Type B pancreatic cell (in vitro differentiated cells): ENCODE measurements at regions not wholly inside any gene's neighbourhood (a gene's known extent, or its start where the extent isn't known, plus 50 kb on each side); places are given as distances from the start of the nearest gene placed in this dataset.

ENCODE experiments used
- DNase-seq: peaks from one replicate; pipeline ENCODE4 v3.0.0; 2021; ENCODE audit warnings: mixed read lengths; ENCODE audit not compliant: unreplicated experiment; ENCODE audit errors: extremely low spot score
- H3K27ac Mint-ChIP-seq: 2 replicates; pipeline ENCODE4 v1.8.0; 2021; ENCODE audit warnings: mild to moderate bottlenecking, mixed read lengths
- H3K27me3 Mint-ChIP-seq: 2 replicates; pipeline ENCODE4 v1.8.0; 2021; ENCODE audit warnings: mixed read lengths
- H3K36me3 Mint-ChIP-seq: 2 replicates; pipeline ENCODE4 v1.8.0; 2021; ENCODE audit warnings: mixed read lengths
- H3K4me1 Mint-ChIP-seq: one replicate; pipeline ENCODE4 v1.8.0; 2021; ENCODE audit warnings: mixed read lengths; ENCODE audit not compliant: unreplicated experiment
- H3K4me3 Mint-ChIP-seq: 2 replicates; pipeline ENCODE4 v1.8.0; 2021; ENCODE audit warnings: mild to moderate bottlenecking, mixed read lengths
- H3K9me3 Mint-ChIP-seq: 2 replicates; pipeline ENCODE4 v1.8.0; 2021; ENCODE audit warnings: mixed read lengths
- TF ChIP-seq, protein P1 (sequence below): fragments of 200-600 bp; sonication (generic); conservative IDR thresholded peaks from 2 replicates; pipeline ENCODE4 v1.5.0; 2021; ENCODE audit warnings: antibody characterized with exemption, mild to moderate bottlenecking

DNA sequence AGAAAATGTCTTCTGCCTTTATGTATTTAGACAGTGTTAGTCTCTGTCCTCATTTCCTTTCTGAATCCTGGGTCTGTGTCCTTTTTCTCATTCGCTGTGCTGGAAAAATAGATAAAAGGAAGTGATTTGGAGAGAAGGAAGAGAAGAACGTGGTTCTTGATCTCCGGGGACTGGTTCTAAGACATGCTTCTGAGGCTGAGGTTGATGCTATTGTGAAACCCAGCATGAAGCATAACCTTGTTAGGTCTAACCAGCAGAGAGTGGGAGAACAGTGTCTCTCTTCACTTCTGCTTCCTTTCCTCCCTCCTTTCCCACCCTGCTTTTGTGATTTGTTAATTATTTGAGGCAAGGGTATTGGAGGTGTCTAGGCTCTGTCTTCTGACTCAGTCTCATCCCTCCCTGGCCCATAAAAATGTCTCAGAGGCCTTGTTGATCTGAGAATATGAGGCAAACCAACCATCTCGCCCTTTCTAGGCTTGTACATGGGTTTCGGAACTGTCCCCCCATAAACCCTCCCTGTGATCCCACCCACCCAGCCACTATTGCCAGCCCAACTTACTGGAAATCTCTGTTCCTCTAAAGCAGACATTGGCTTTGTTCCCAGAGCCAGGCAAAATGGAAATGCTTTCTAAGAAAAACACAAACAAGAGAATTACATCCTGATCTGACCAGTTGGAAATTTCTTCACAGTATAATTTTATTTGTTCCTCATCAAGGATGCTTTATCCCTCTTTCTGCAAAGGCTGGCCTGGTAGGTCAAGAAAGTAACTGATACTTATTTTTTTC, 360.6 kb upstream of the TNP1 start:
- DNase-seq = no peak

DNA sequence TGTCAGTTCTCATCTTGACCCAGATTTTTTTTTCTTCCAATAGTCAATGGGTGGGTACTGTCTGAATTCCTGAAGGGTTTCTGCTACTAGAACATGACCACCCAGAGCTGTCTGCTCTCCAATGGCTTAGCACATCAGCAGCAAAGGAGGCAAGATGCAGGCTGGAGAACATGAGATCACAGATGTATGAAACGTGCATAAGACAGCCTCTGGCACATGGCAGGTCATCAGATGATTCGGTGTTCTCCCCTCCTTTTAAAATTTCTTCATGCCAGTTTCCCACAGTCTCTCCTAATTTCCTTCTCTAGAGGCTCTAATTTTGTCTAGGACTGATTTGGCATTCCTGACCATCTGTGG, 359.3 kb upstream of the TNP1 start:
- no peak overlapping the region for H3K27ac Mint-ChIP-seq
- DNase-seq = no peak
- H3K4me1 Mint-ChIP-seq = peaks cover 39% of the 10 kb centered on the region
- TF ChIP-seq, protein P1, sequence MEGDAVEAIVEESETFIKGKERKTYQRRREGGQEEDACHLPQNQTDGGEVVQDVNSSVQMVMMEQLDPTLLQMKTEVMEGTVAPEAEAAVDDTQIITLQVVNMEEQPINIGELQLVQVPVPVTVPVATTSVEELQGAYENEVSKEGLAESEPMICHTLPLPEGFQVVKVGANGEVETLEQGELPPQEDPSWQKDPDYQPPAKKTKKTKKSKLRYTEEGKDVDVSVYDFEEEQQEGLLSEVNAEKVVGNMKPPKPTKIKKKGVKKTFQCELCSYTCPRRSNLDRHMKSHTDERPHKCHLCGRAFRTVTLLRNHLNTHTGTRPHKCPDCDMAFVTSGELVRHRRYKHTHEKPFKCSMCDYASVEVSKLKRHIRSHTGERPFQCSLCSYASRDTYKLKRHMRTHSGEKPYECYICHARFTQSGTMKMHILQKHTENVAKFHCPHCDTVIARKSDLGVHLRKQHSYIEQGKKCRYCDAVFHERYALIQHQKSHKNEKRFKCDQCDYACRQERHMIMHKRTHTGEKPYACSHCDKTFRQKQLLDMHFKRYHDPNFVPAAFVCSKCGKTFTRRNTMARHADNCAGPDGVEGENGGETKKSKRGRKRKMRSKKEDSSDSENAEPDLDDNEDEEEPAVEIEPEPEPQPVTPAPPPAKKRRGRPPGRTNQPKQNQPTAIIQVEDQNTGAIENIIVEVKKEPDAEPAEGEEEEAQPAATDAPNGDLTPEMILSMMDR = no peak
- peaks cover 10% of the 10 kb centered on the region for H3K9me3 Mint-ChIP-seq
- H3K4me3 Mint-ChIP-seq = no peak overlapping the region
- H3K36me3 Mint-ChIP-seq = peaks cover 3% of the 10 kb centered on the region
- peaks cover 7% of the 10 kb centered on the region for H3K27me3 Mint-ChIP-seq

More for the DNA sequence above, 360.6 kb upstream of the TNP1 start:
- Mint-ChIP-seq H3K9me3 (peaks cover 16% of the 10 kb centered on the region), H3K36me3 (peaks cover 3% of the 10 kb centered on the region), H3K4me3 (no peak overlapping the region), H3K4me1 (peaks cover 42% of the 10 kb centered on the region), H3K27ac (no peak overlapping the region), H3K27me3 (peaks cover 7% of the 10 kb centered on the region)
- TF ChIP-seq, protein P1 = no peak

DNA sequence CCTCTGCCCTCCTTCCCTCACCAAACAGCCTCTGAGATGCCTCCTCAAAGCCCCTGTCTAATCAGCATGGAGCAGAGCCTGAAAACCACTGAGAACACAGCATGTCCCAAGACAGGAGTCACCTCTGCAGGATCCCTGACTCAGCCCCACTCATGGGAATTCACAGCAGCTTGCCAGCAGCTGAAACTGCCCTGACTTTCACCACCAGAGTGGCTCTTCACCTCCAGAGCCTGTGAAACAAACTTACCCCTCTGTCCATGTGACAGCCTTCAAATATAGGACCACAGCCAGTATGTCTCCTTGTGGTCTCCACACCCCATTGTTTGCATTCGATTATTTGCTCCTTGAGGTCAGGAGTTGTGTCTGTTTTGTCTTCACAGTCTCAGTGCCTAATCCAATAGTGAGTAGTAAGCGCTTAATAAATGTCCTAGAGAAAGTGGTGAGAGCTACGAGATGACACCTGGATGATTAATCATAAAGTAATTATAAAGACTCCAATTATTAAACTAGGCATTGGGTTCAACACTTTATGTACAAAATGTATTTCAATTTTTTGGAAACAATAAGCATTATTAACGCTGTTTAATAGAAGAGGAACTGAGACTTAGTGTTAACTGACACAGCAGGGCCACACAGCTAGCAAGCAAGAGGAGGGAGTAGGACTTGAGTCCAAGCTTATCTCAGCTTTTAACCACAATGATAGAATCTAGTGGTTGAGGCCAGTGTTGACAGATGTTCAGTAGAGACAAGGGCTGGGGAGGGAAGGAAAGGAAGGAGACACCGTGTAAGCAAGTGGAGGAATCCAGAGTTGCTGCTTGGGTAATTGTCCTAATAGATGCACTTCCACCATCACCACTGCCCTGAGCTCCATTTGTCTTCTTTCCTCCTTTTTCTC, 358.7 kb upstream of the TNP1 start:
- no peak overlapping the region for H3K27ac Mint-ChIP-seq
- H3K27me3 Mint-ChIP-seq = peaks cover 7% of the 10 kb centered on the region
- H3K4me1 Mint-ChIP-seq = peaks cover 37% of the 10 kb centered on the region
- H3K36me3 Mint-ChIP-seq = peaks cover 3% of the 10 kb centered on the region
- peaks cover 10% of the 10 kb centered on the region for H3K9me3 Mint-ChIP-seq
- no peak overlapping the region for H3K4me3 Mint-ChIP-seq
- DNase-seq = no peak
- TF ChIP-seq, protein P1 = no peak

DNA sequence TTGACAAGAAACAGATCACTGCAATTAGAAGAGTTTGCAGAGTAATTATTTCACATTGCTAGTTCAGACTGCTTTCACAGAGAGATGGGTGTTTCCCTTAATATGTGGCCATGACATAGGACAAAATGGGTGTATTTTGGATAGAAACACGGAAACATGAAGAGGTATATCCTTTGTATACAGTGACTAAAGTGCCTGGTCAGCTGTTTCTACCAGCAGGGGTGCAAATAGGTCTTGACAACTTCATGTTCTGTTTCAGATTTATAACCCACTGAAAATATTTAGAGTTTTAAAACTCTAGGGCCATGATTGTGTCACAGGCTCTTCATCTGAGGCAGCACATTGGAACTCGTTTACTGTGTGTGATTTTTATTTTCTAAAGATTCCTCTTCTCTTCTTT, 357.1 kb upstream of the TNP1 start:
- Mint-ChIP-seq H3K4me3 (no peak overlapping the region), H3K36me3 (peaks cover 3% of the 10 kb centered on the region), H3K27ac (peak overlapping the region; percentile 50), H3K27me3 (peaks cover 3% of the 10 kb centered on the region), H3K4me1 (peaks cover 30% of the 10 kb centered on the region), H3K9me3 (peaks cover 10% of the 10 kb centered on the region)
- DNase-seq = no peak
- TF ChIP-seq, protein P1 = peak; percentile 18

DNA sequence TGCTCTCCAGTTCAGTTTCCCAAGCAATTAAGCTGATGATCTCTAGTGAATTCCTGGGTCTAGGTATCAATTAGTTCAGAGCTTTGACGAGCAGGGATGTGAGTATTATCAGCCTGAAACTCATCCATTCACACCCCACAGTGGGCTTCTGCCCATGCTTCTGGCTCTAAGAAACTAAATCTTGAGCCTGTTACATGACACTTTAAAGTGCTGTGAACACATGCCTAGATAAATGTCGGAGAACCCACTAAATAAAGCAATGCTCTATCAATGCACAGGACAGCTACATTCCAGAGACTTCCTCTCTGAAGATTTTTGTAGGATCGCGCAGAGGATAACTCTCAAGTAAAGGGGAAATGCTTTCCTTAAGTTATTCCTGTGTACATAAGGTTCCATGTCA, 356.5 kb upstream of the TNP1 start:
- Mint-ChIP-seq H3K4me3 (peak overlapping the region; percentile 29), H3K4me1 (peaks cover 30% of the 10 kb centered on the region), H3K9me3 (peaks cover 11% of the 10 kb centered on the region), H3K27me3 (peaks cover 3% of the 10 kb centered on the region), H3K27ac (peak overlapping the region; percentile 50), H3K36me3 (peaks cover 3% of the 10 kb centered on the region)
- TF ChIP-seq, protein P1 = no peak
- DNase-seq = no peak
